CD4-positive, alpha-beta memory T cell (primary cell): ENCODE measurements at regions not wholly inside any gene's neighbourhood (a gene's known extent, or its start where the extent isn't known, plus 50 kb on each side); places are given as distances from the start of the nearest gene placed in this dataset.

Source experiments
- CTCF ChIA-PET: fragments of 350-600 bp; sonication (Branson Sonifier 250); formaldehyde crosslinking; loops from one replicate; lab custom pipeline; 2021; ENCODE audit warnings: inconsistent platforms; ENCODE audit not compliant: partially characterized antibody; lab: Charles Lee
- POLR2A ChIA-PET: fragments of 350-600 bp; sonication (Branson Sonifier 250); formaldehyde crosslinking; loops from one replicate; lab custom pipeline; 2021; ENCODE audit not compliant: partially characterized antibody; lab: Charles Lee
- DNase-seq, 5 donors: peaks; one replicate each; pipeline versions ENCODE4 v3.0.0 to v3.0.0-alpha.2; 2020 to 2022; ENCODE audit warnings: mixed read lengths in 1 of 5
- H3K27ac ChIP-seq: one replicate; pipeline ENCODE4 v1.7.0; 2013; ENCODE audit warnings: low read depth, low read length
- H3K27me3 ChIP-seq: 2 replicates; pipeline ENCODE4 v1.7.0; 2013; ENCODE audit warnings: mild to moderate bottlenecking, low read length, moderate library complexity; ENCODE audit not compliant: insufficient read depth
- H3K36me3 ChIP-seq: 2 replicates; pipeline ENCODE4 v1.7.0; 2013; ENCODE audit warnings: mild to moderate bottlenecking, low read length, moderate library complexity; ENCODE audit not compliant: insufficient read depth
- H3K4me1 ChIP-seq: 2 replicates; pipeline ENCODE4 v1.7.0; 2013; ENCODE audit warnings: mild to moderate bottlenecking, low read length, moderate library complexity; ENCODE audit not compliant: insufficient read depth
- H3K4me3 ChIP-seq, 2 donors: one replicate each; pipeline ENCODE4 v1.7.0; 2013; ENCODE audit warnings: low read length in 2 of 2, mild to moderate bottlenecking in 1 of 2
- H3K9me3 ChIP-seq, 2 donors: one replicate each; pipeline ENCODE4 v1.7.0; 2013; ENCODE audit warnings: low read length in 2 of 2, control low read depth in 1 of 2; ENCODE audit not compliant: control insufficient read depth in 1 of 2
- H3K27ac Mint-ChIP-seq, 7 donors: one replicate each; pipeline ENCODE4 v1.8.0; 2020 to 2021; ENCODE audit warnings: mixed read lengths in 7 of 7, mild to moderate bottlenecking in 6 of 7, inconsistent platforms in 3 of 7, moderate library complexity in 3 of 7
- H3K27me3 Mint-ChIP-seq, 2 donors: one replicate each; pipeline ENCODE4 v1.8.0; 2020 to 2021; ENCODE audit warnings: mixed read lengths in 2 of 2
- H3K36me3 Mint-ChIP-seq, 2 donors: one replicate each; pipeline ENCODE4 v1.8.0; 2020 to 2021; ENCODE audit warnings: mixed read lengths in 2 of 2, inconsistent platforms in 1 of 2, mild to moderate bottlenecking in 1 of 2
- H3K4me1 Mint-ChIP-seq, 4 donors: one replicate each; pipeline ENCODE4 v1.8.0; 2020 to 2021; ENCODE audit warnings: mixed read lengths in 4 of 4, mild to moderate bottlenecking in 1 of 4
- H3K4me3 Mint-ChIP-seq, 8 donors: one replicate each; pipeline ENCODE4 v1.8.0; 2020 to 2021; ENCODE audit warnings: mixed read lengths in 8 of 8, mild to moderate bottlenecking in 7 of 8, moderate library complexity in 6 of 8, inconsistent platforms in 3 of 8
- H3K9me3 Mint-ChIP-seq, 8 donors: one replicate each; pipeline ENCODE4 v1.8.0; 2020 to 2021; ENCODE audit warnings: mixed read lengths in 8 of 8, mild to moderate bottlenecking in 5 of 8, inconsistent platforms in 3 of 8, moderate library complexity in 1 of 8
- intact Hi-C: fragments of 100-400 bp; cut with micrococcal nuclease; formaldehyde crosslinking; loops from one replicate; pipeline ENCODE4 v1.15.1; 2023

- no peak for DNase-seq
- Mint-ChIP-seq H3K4me3 (no peak overlapping the region), H3K4me1 (peaks cover 0 to 4% (median under 1%) of the 10 kb centered on the region in 4 donors), H3K9me3 (peaks cover 0 to 5% (median 0%) of the 10 kb centered on the region in 8 donors), H3K36me3 (no peaks in the 10 kb centered on the region), H3K27me3 (no peaks in the 10 kb centered on the region), H3K27ac (no peak overlapping the region)
- Histone ChIP-seq H3K4me1 (no peaks in the 10 kb centered on the region), H3K36me3 (no peaks in the 10 kb centered on the region), H3K9me3 (no peaks in the 10 kb centered on the region), H3K27ac (no peak overlapping the region), H3K4me3 (no peak overlapping the region), H3K27me3 (no peaks in the 10 kb centered on the region)
- ChIA-PET POLR2A (no interaction called here), CTCF (no interaction called here)
- intact Hi-C loops, result no loop called here
Measured at GRCh38 chr11:95365348-95365747, 134.3 kb upstream of the SESN3 start.

DNA sequence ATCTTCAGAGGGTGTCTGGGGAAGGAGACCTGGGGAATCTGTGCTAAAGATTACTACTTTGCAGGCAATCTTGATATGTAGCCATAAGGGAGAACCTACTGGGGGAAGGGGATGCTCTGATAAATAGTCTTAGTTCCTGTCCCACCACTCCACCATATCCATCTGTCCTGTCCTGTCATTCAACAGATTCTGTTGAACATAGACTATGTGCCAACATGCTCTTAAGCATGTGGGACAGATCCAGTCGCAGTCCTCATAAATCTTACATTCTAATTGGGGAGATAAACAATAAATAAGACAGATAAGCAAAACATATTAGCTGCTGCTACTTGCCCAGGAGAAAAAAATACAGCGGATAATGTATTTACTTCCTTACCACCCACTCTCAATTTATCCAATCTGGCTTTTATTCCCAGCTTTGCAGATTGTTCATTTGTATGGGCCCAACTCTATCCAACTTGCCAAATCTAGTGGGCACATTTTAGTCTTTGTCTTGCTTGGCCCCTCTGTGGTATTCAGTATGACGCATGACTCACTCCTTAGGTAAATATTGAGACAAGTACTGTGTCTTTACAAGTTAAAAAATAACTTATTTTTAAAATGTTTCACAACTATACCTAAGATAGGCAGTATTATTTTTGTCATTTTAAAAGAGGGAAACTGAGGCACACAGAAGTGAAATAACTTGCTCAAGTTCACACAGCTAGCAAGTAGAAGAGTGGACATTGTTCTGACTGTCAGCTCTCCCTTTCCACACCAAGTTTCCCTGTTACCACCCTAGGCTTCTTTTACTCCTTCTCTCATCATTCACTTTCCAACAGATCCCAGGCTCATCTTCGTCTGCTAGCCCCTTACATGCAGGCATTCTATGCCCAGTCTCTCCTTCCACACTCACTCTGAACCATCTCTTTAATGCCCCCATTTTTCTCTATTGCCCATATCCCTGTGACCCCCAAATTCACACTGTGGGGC, 133.6 kb upstream of the SESN3 start:
- no peaks in the 10 kb centered on the region for H3K9me3 ChIP-seq
- no peaks in the 10 kb centered on the region for H3K36me3 Mint-ChIP-seq
- POLR2A ChIA-PET, result no interaction called here
- intact Hi-C loops, result no loop called here
- no peaks in the 10 kb centered on the region for H3K27me3 Mint-ChIP-seq
- CTCF ChIA-PET, result interaction anchor here (1.0 kb wide), 1 partner anchor 11 kb away, joined by 3 read pairs; no protein-coding TSS in a partner anchor
- no peaks in the 10 kb centered on the region for H3K36me3 ChIP-seq
- H3K4me3 ChIP-seq, result no peak overlapping the region
- no peak for DNase-seq
- no peaks in the 10 kb centered on the region for H3K27me3 ChIP-seq
- no peak overlapping the region for H3K27ac Mint-ChIP-seq
- peaks cover 0 to 5% (median 0%) of the 10 kb centered on the region in 8 donors for H3K9me3 Mint-ChIP-seq
- H3K4me3 Mint-ChIP-seq, result no peak overlapping the region
- H3K4me1 Mint-ChIP-seq, result peaks cover 0 to 4% (median under 1%) of the 10 kb centered on the region in 4 donors
- no peaks in the 10 kb centered on the region for H3K4me1 ChIP-seq
- H3K27ac ChIP-seq, result no peak overlapping the region

GRCh38 chr11:95363708-95364107, 132.7 kb upstream of the SESN3 start:
- Histone ChIP-seq H3K27me3 (no peaks in the 10 kb centered on the region), H3K4me3 (no peak overlapping the region), H3K27ac (no peak overlapping the region), H3K36me3 (no peaks in the 10 kb centered on the region), H3K9me3 (no peaks in the 10 kb centered on the region), H3K4me1 (no peaks in the 10 kb centered on the region)
- no peak overlapping the region for H3K27ac Mint-ChIP-seq
- no peak for DNase-seq
- no peak overlapping the region for H3K4me3 Mint-ChIP-seq
- intact Hi-C loops, result no loop called here
- POLR2A ChIA-PET, result no interaction called here
- H3K9me3 Mint-ChIP-seq, result peaks cover 0 to 5% (median 0%) of the 10 kb centered on the region in 8 donors
- no peaks in the 10 kb centered on the region for H3K27me3 Mint-ChIP-seq
- H3K4me1 Mint-ChIP-seq, result peaks cover 0 to 4% (median under 1%) of the 10 kb centered on the region in 4 donors
- no peaks in the 10 kb centered on the region for H3K36me3 Mint-ChIP-seq
- CTCF ChIA-PET, result no interaction called here

DNA sequence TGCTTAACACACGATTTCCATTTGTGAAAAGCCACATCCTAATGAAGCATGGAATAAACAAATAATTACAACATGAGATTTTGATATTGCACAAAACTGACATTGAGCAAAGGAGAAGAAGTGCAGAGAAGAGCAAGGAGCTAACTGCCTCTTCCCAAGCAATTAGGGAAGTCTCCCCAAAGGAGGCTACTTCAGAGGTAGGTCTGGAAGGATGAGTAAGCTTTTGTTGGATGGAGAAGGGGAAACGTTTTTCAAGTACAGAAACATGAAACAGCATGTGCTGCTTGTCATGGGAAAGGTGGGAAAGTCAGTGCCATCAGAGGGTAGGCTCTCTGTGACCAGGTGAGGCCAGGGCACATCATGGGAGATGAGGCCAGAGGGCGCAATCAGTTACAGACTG, 132.2 kb upstream of the SESN3 start:
- no peaks in the 10 kb centered on the region for H3K36me3 Mint-ChIP-seq
- no peak overlapping the region for H3K27ac ChIP-seq
- no peak overlapping the region for H3K4me3 Mint-ChIP-seq
- no peaks in the 10 kb centered on the region for H3K36me3 ChIP-seq
- POLR2A ChIA-PET, result no interaction called here
- H3K27me3 ChIP-seq, result no peaks in the 10 kb centered on the region
- DNase-seq, result no peak
- H3K9me3 Mint-ChIP-seq, result peaks cover 0 to 5% (median 0%) of the 10 kb centered on the region in 8 donors
- H3K4me3 ChIP-seq, result no peak overlapping the region
- peaks cover 0 to 4% (median under 1%) of the 10 kb centered on the region in 4 donors for H3K4me1 Mint-ChIP-seq
- H3K27me3 Mint-ChIP-seq, result no peaks in the 10 kb centered on the region
- CTCF ChIA-PET, result interaction anchor here (1.1 kb wide), 1 partner anchor 8 kb away, joined by 3 read pairs; no protein-coding TSS in a partner anchor
- no peak overlapping the region for H3K27ac Mint-ChIP-seq
- H3K4me1 ChIP-seq, result no peaks in the 10 kb centered on the region
- no peaks in the 10 kb centered on the region for H3K9me3 ChIP-seq
- intact Hi-C loops, result no loop called here

DNA sequence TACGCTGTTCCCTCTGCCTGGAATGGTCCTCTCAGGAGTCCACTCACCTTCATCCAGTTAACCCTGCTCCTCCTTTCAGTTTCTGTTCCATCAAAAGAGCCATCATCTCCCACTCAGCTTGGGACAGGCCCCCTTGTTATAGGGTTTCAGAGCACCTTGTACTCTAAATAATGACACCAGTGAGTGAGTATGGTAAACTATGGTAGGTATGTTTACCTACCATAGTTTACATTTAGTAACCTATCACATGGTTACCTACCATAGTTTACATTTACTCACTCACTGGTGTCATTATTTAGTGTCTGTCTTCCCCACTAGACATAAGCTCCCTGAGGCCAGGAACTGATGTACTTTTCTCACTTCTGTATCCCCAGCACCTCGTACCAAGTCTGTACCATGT, 130.2 kb upstream of the SESN3 start:
- intact Hi-C loops, result no loop called here
- Histone ChIP-seq H3K4me3 (no peak overlapping the region), H3K36me3 (no peaks in the 10 kb centered on the region), H3K27me3 (no peaks in the 10 kb centered on the region), H3K9me3 (no peaks in the 10 kb centered on the region), H3K27ac (no peak overlapping the region), H3K4me1 (no peaks in the 10 kb centered on the region)
- Mint-ChIP-seq H3K4me1 (peaks cover 0 to 4% (median under 1%) of the 10 kb centered on the region in 4 donors), H3K36me3 (no peaks in the 10 kb centered on the region), H3K9me3 (peaks cover 0 to 5% (median 0%) of the 10 kb centered on the region in 8 donors), H3K27ac (no peak overlapping the region), H3K27me3 (peaks cover 0 to 2% of the 10 kb centered on the region in 2 donors), H3K4me3 (no peak overlapping the region)
- CTCF ChIA-PET, result interaction anchor here (1.1 to 1.6 kb wide), 2 partner anchors 207 to 344 kb away, joined by 4 to 6 read pairs; no protein-coding TSS in a partner anchor
- DNase-seq, result no peak
- POLR2A ChIA-PET, result interaction anchor here (1.2 kb wide), 1 partner anchor 10 kb away, joined by 3 read pairs; no protein-coding TSS in a partner anchor

- no peak overlapping the region for H3K27ac Mint-ChIP-seq
- Histone ChIP-seq H3K27ac (no peak overlapping the region), H3K36me3 (no peaks in the 10 kb centered on the region), H3K9me3 (no peaks in the 10 kb centered on the region), H3K27me3 (no peaks in the 10 kb centered on the region), H3K4me1 (no peaks in the 10 kb centered on the region), H3K4me3 (no peak overlapping the region)
- no peaks in the 10 kb centered on the region for H3K36me3 Mint-ChIP-seq
- intact Hi-C loops, result no loop called here
- ChIA-PET POLR2A (no interaction called here), CTCF (interaction anchor here (1.6 kb wide), 1 partner anchor 206 kb away, joined by 4 read pairs; no protein-coding TSS in a partner anchor)
- H3K4me1 Mint-ChIP-seq, result peaks cover 0 to 2% (median under 1%) of the 10 kb centered on the region in 4 donors
- H3K4me3 Mint-ChIP-seq, result no peak overlapping the region
- peaks cover 0 to 2% of the 10 kb centered on the region in 2 donors for H3K27me3 Mint-ChIP-seq
- DNase-seq, result no peak
- peaks cover 0 to 1% (median 0%) of the 10 kb centered on the region in 8 donors for H3K9me3 Mint-ChIP-seq
Measured at GRCh38 chr11:95360377-95361075, 129.5 kb upstream of the SESN3 start.

GRCh38 chr11:95359756-95360155, 128.8 kb upstream of the SESN3 start:
- Histone ChIP-seq H3K27ac (no peak overlapping the region), H3K4me3 (no peak overlapping the region), H3K36me3 (no peaks in the 10 kb centered on the region), H3K27me3 (no peaks in the 10 kb centered on the region), H3K4me1 (no peaks in the 10 kb centered on the region), H3K9me3 (no peaks in the 10 kb centered on the region)
- POLR2A ChIA-PET, result interaction anchor here (1.3 kb wide), 1 partner anchor 129 kb away, joined by 4 read pairs; the partner anchor contains the start of gene SESN3
- Mint-ChIP-seq H3K27ac (no peak overlapping the region), H3K4me1 (no peaks in the 10 kb centered on the region), H3K4me3 (no peak overlapping the region), H3K36me3 (no peaks in the 10 kb centered on the region), H3K9me3 (peaks cover 0 to 2% (median 0%) of the 10 kb centered on the region in 8 donors), H3K27me3 (peaks cover 0 to 2% of the 10 kb centered on the region in 2 donors)
- intact Hi-C loops, result no loop called here
- CTCF ChIA-PET, result interaction anchor here (1.4 kb wide), 1 partner anchor 345 kb away, joined by 4 read pairs; no protein-coding TSS in a partner anchor
- no peak for DNase-seq
